Mesenchymal stem cell (in vitro differentiated cells and primary cell): ENCODE measurements at regions not wholly inside any gene's neighbourhood (a gene's known extent, or its start where the extent isn't known, plus 50 kb on each side); places are given as distances from the start of the nearest gene placed in this dataset.

Experiments
- DNase-seq: peaks from one replicate; pipeline ENCODE4 v3.0.0-alpha.2; 2013
- H2AFZ ChIP-seq: one replicate; pipeline ENCODE4 v1.6.1; 2013; ENCODE audit warnings: low read depth, mild to moderate bottlenecking, control low read depth, inconsistent platforms, low read length, moderate library complexity
- H2AK5ac ChIP-seq: 2 replicates; pipeline ENCODE4 v1.6.1; 2013; ENCODE audit warnings: low read length, moderate library complexity, mild to moderate bottlenecking, inconsistent platforms; ENCODE audit not compliant: severe bottlenecking
- H2BK120ac ChIP-seq: one replicate; pipeline ENCODE4 v1.6.1; 2013; ENCODE audit warnings: low read depth, mild to moderate bottlenecking, inconsistent platforms, low read length, moderate library complexity
- H2BK12ac ChIP-seq, 2 experiments: one replicate each; pipeline ENCODE4 v1.6.1; 2013; ENCODE audit warnings: inconsistent platforms in 2 of 2, low read length in 2 of 2, mild to moderate bottlenecking in 2 of 2, moderate library complexity in 2 of 2, control low read depth in 1 of 2
- H2BK15ac ChIP-seq: one replicate; pipeline ENCODE4 v1.6.1; 2013; ENCODE audit warnings: mild to moderate bottlenecking, low read depth, inconsistent platforms; ENCODE audit not compliant: poor library complexity, severe bottlenecking
- H2BK5ac ChIP-seq: 2 replicates; pipeline ENCODE4 v1.6.1; 2013; ENCODE audit warnings: low read depth, mild to moderate bottlenecking, low read length, control low read depth, inconsistent platforms; ENCODE audit not compliant: poor library complexity, severe bottlenecking
- H3K14ac ChIP-seq, 2 experiments: one replicate each; pipeline ENCODE4 v1.6.1; 2013; ENCODE audit warnings: inconsistent platforms in 2 of 2, low read length in 2 of 2, control low read depth in 1 of 2, mild to moderate bottlenecking in 1 of 2, moderate library complexity in 1 of 2
- H3K18ac ChIP-seq, 2 experiments: one replicate each; pipeline ENCODE4 v1.6.1; 2013; ENCODE audit warnings: inconsistent platforms in 2 of 2, low read length in 2 of 2, control low read depth in 1 of 2, low read depth in 1 of 2, mild to moderate bottlenecking in 1 of 2
- H3K23ac ChIP-seq, 2 experiments: one replicate each; pipeline ENCODE4 v1.6.1; 2013; ENCODE audit warnings: inconsistent platforms in 2 of 2, low read length in 2 of 2, mild to moderate bottlenecking in 2 of 2, moderate library complexity in 2 of 2, control low read depth in 1 of 2
- H3K27ac ChIP-seq: 2 replicates; pipeline ENCODE4 v1.5.1; 2013; ENCODE audit warnings: mild to moderate bottlenecking, moderate library complexity, low read length, control low read depth, inconsistent platforms; ENCODE audit not compliant: poor library complexity, severe bottlenecking
- H3K27me3 ChIP-seq, 2 experiments: 2 replicates each; pipeline versions ENCODE4 v1.6.1 to v1.7.0; 2013; ENCODE audit warnings: low read length in 2 of 2, mild to moderate bottlenecking in 2 of 2, moderate library complexity in 2 of 2, control low read depth in 1 of 2, inconsistent platforms in 1 of 2; ENCODE audit not compliant: control insufficient read depth in 1 of 2, insufficient read depth in 1 of 2
- H3K36me3 ChIP-seq, 2 experiments: 2 replicates each; pipeline versions ENCODE4 v1.6.1 to v1.7.0; 2013; ENCODE audit warnings: low read length in 2 of 2, control low read depth in 1 of 2, inconsistent platforms in 1 of 2, low read depth in 1 of 2, mild to moderate bottlenecking in 1 of 2; ENCODE audit not compliant: insufficient read depth in 2 of 2, control insufficient read depth in 1 of 2
- H3K4ac ChIP-seq, 2 experiments: one replicate each; pipeline ENCODE4 v1.6.1; 2013; ENCODE audit warnings: inconsistent platforms in 2 of 2, low read length in 2 of 2, mild to moderate bottlenecking in 2 of 2, moderate library complexity in 2 of 2, control low read depth in 1 of 2, low read depth in 1 of 2
- H3K4me1 ChIP-seq: 2 replicates; pipeline ENCODE4 v1.6.1; 2013; ENCODE audit warnings: low read depth, low read length, control low read depth; ENCODE audit not compliant: control insufficient read depth, insufficient read depth
- H3K4me2 ChIP-seq: 2 replicates; pipeline ENCODE4 v1.6.1; 2013; ENCODE audit warnings: low read length, mild to moderate bottlenecking, inconsistent platforms; ENCODE audit not compliant: poor library complexity, severe bottlenecking
- H3K4me3 ChIP-seq, 2 experiments: 2 replicates each; pipeline versions ENCODE4 v1.5.1 to v1.7.0; 2013; ENCODE audit warnings: low read length in 2 of 2, mild to moderate bottlenecking in 2 of 2, control low read depth in 1 of 2, low read depth in 1 of 2; ENCODE audit not compliant: insufficient read depth in 1 of 2
- H3K79me1 ChIP-seq: replicated peaks from 2 replicates; pipeline ENCODE4 v1.6.1; 2013; ENCODE audit warnings: mild to moderate bottlenecking, control low read depth, low read length, inconsistent platforms; ENCODE audit not compliant: poor library complexity, severe bottlenecking
- H3K9ac ChIP-seq: 2 replicates; pipeline ENCODE4 v1.7.0; 2013; ENCODE audit warnings: mild to moderate bottlenecking, low read length, moderate library complexity
- H3K9me3 ChIP-seq: 2 replicates; pipeline ENCODE4 v1.7.0; 2013; ENCODE audit warnings: mild to moderate bottlenecking, low read length; ENCODE audit not compliant: control insufficient read depth
- H4K8ac ChIP-seq: one replicate; pipeline ENCODE4 v1.6.1; 2013; ENCODE audit warnings: inconsistent platforms, mild to moderate bottlenecking, low read length, moderate library complexity
- H4K91ac ChIP-seq: one replicate; pipeline ENCODE4 v1.6.1; 2013; ENCODE audit warnings: mild to moderate bottlenecking, low read length, inconsistent platforms
- WGBS: methylation state at CpG from one replicate; pipeline ENCODE4 v1.1.7; 2013; ENCODE audit warnings: mixed read lengths; 5-methylcytosine and 5-hydroxymethylcytosine counted together

GRCh38 chr16:85164838-85165516 lies 52.7 kb upstream of the CIBAR2 start:
- 93% methylated on average over 12 of the region's 12 CpGs for WGBS
- Histone ChIP-seq H3K4ac (peak overlapping the region in 1 of 2 experiments; percentile 34), H3K4me3 (no peak overlapping the region), H2BK120ac (peak overlapping the region; percentile 6), H4K91ac (peak overlapping the region; percentile 19), H3K79me1 (no peaks in the 10 kb centered on the region), H2AK5ac (no peak overlapping the region), H3K18ac (peak overlapping the region; percentile 4 to 61), H4K8ac (no peak overlapping the region), H3K9ac (peak overlapping the region; percentile 15), H3K27ac (no peak overlapping the region), H3K23ac (no peak overlapping the region), H2BK12ac (peak overlapping the region; percentile 69 to 93), H3K14ac (no peak overlapping the region), H3K9me3 (no peaks in the 10 kb centered on the region), H2BK5ac (no peak overlapping the region), H2BK15ac (peak overlapping the region; percentile 66), H3K36me3 (no peaks in the 10 kb centered on the region), H3K4me1 (peaks cover 35% of the 10 kb centered on the region), H3K4me2 (no peak overlapping the region), H2AFZ (no peak overlapping the region), H3K27me3 (peaks cover 0 to 5% of the 10 kb centered on the region in 2 experiments)
- no peak for DNase-seq

- DNase-seq: no peak
- Histone ChIP-seq H4K8ac (no peak overlapping the region), H2BK5ac (no peak overlapping the region), H3K4me1 (peaks cover 41% of the 10 kb centered on the region), H3K27ac (no peak overlapping the region), H3K9me3 (no peaks in the 10 kb centered on the region), H2BK12ac (peak overlapping the region; percentile 7 to 40), H2BK120ac (no peak overlapping the region), H3K4me3 (no peak overlapping the region), H2AFZ (no peak overlapping the region), H2AK5ac (no peak overlapping the region), H3K27me3 (peaks cover 0 to 5% of the 10 kb centered on the region in 2 experiments), H3K4ac (no peak overlapping the region), H3K4me2 (no peak overlapping the region), H4K91ac (no peak overlapping the region), H3K79me1 (peaks cover 1% of the 10 kb centered on the region), H2BK15ac (no peak overlapping the region), H3K36me3 (no peaks in the 10 kb centered on the region), H3K18ac (peak overlapping the region in 1 of 2 experiments; percentile 31), H3K14ac (no peak overlapping the region), H3K9ac (no peak overlapping the region), H3K23ac (no peak overlapping the region)
- WGBS: 87% methylated on average over 5 of the region's 7 CpGs
Observed at GRCh38 chr16:85165781-85166180, 53.5 kb upstream of the CIBAR2 start.

- Histone ChIP-seq H3K27ac (no peak overlapping the region), H2AFZ (no peak overlapping the region), H3K79me1 (peaks cover 6% of the 10 kb centered on the region), H2BK15ac (no peak overlapping the region), H2AK5ac (no peak overlapping the region), H3K9me3 (no peaks in the 10 kb centered on the region), H3K23ac (no peak overlapping the region), H3K18ac (peak overlapping the region; percentile 31 to 75), H2BK5ac (no peak overlapping the region), H2BK12ac (peak overlapping the region; percentile 7 to 33), H3K4me2 (no peak overlapping the region), H3K36me3 (peaks cover 0 to 5% of the 10 kb centered on the region in 2 experiments), H4K8ac (no peak overlapping the region), H3K14ac (no peak overlapping the region), H3K9ac (no peak overlapping the region), H3K4me1 (peaks cover 46% of the 10 kb centered on the region), H4K91ac (peak overlapping the region; percentile 31), H3K4me3 (no peak overlapping the region), H3K4ac (peak overlapping the region; percentile 29 to 42), H2BK120ac (no peak overlapping the region), H3K27me3 (peaks cover 0 to 5% of the 10 kb centered on the region in 2 experiments)
- 42% methylated on average over 7 of the region's 7 CpGs for WGBS
- DNase-seq: no peak
Observed at GRCh38 chr16:85166281-85166680, 54.0 kb upstream of the CIBAR2 start.

DNA sequence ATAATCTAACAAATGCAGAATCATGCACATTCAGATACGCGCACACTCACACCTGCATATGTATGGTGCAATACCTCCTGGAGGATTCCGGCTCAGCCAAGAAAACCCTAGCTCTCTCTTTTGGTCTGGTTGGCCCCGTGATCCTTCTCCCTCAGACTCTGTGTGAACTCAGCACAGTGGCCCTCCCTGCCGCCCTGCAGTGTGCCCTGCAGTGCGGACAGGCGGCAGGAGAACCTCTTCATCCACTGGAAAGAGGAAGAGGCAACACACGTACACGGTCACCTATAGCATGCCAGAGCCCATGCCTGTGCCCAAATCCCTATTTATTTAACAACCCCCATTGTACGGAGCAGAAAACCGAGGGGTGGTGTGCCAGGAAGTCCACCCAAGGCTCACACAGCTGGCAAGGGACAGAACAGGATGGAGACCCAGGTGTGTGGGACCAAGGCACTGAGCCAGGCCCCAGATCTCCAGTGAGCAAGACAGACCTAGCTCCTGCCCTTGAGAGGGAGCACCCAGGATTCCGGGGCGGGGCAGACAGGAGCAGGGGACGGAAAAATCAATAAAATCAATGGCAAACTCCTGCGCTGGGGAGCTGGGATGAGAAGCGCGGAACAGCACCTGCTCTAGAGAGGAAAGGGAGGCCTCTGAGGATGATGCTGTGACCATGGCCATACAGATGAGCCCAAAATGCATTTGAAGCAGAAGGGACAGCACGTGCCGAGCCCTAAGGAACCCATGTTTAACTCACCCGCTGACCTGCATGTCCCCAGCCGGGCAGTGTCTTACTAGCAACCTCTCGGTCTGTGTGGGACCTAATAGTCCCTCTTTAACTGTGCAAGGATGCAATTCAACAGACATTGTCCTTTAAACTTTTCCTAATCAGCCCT lies 54.7 kb upstream of the CIBAR2 start:
- Histone ChIP-seq H3K4me2 (no peak overlapping the region), H3K4me3 (no peak overlapping the region), H2BK15ac (no peak overlapping the region), H2BK5ac (no peak overlapping the region), H3K14ac (no peak overlapping the region), H3K23ac (no peak overlapping the region), H2BK12ac (peak overlapping the region; percentile 7 to 85), H3K36me3 (peaks cover 0 to 10% of the 10 kb centered on the region in 2 experiments), H4K91ac (peak overlapping the region; percentile 86), H3K18ac (peak overlapping the region; percentile 41 to 75), H3K27ac (no peak overlapping the region), H3K27me3 (peaks cover 0 to 5% of the 10 kb centered on the region in 2 experiments), H4K8ac (peak overlapping the region; percentile 21), H2BK120ac (peak overlapping the region; percentile 71), H3K4me1 (peaks cover 52% of the 10 kb centered on the region), H2AFZ (no peak overlapping the region), H3K79me1 (peaks cover 12% of the 10 kb centered on the region), H3K9ac (no peak overlapping the region), H3K9me3 (no peaks in the 10 kb centered on the region), H2AK5ac (no peak overlapping the region), H3K4ac (peak overlapping the region; percentile 46 to 56)
- 90% methylated on average over 21 of the region's 22 CpGs for WGBS
- DNase-seq: no peak
